Fibroblast of lung (primary cell): ENCODE measurements at regions not wholly inside any gene's neighbourhood (a gene's known extent, or its start where the extent isn't known, plus 50 kb on each side); places are given as distances from the start of the nearest gene placed in this dataset.

Source experiments
- CTCF ChIP-seq, 2 donors: IDR thresholded peaks in 1 of 2; conservative IDR thresholded peaks in 1 of 2; 1 replicate in 1 of 2; 2 replicates in 1 of 2; pipeline ENCODE4 v1.5.1; 2011 to 2012; ENCODE audit warnings: low read length in 2 of 2, control low read depth in 1 of 2, inconsistent platforms in 1 of 2, low read depth in 1 of 2, mild to moderate bottlenecking in 1 of 2
- EZH2 ChIP-seq: IDR thresholded peaks from 2 replicates; pipeline ENCODE4 v1.5.1; 2012; ENCODE audit warnings: low read length, control low read depth, mild to moderate bottlenecking; ENCODE audit errors: missing control alignments

GRCh38 chr13:82867284-82867683 lies 1015.0 kb downstream of the SLITRK1 start:
- TF ChIP-seq CTCF (conservative IDR thresholded peaks at IDR 0.05 in 1 of 2, IDR thresholded peaks at IDR 0.05 in 1 of 2; ENCODE audit: low read depth in 1 of 2, low read length in 2 of 2) (no peak), EZH2 (no peak)
